Endothelial cell of umbilical vein (primary cell): ENCODE measurements at regions not wholly inside any gene's neighbourhood (a gene's known extent, or its start where the extent isn't known, plus 50 kb on each side); places are given as distances from the start of the nearest gene placed in this dataset.

Source experiments
- BruUV-seq: library from RNA; stranded (reverse); fragments of 400-500 nt; replicated peaks from 2 replicates; lab custom pipeline; 2021; lab: Mats Ljungman, UMichigan
- CTCF ChIA-PET: fragments of 300-600, 350-600 bp; sonication (Branson Sonifier 250); formaldehyde crosslinking; loops from one replicate; lab custom pipeline; 2021; ENCODE audit warnings: antibody characterized with exemption, inconsistent platforms; lab: Charles Lee
- POLR2A ChIA-PET: fragments of 300-600, 350-600 bp; sonication (Branson Sonifier 250); formaldehyde crosslinking; loops from one replicate; lab custom pipeline; 2021; ENCODE audit warnings: antibody characterized with exemption, inconsistent platforms; lab: Charles Lee
- DNase-seq: peaks from one replicate; pipeline ENCODE4 v3.0.0-alpha.2; 2011; ENCODE audit warnings: low read depth, low spot score
- FAIRE-seq: peaks from 2 replicates; lab custom pipeline; 2011; peaks lifted over from hg19 to GRCh38; lab: Jason Lieb, UNC
- H2AFZ ChIP-seq: 2 replicates; pipeline ENCODE4 v1.6.0; 2012; ENCODE audit warnings: low read depth, low read length, control low read depth, inconsistent platforms
- H3K27ac ChIP-seq: 2 replicates; pipeline ENCODE4 v1.5.1; 2011; ENCODE audit warnings: low read depth, mild to moderate bottlenecking, control low read depth, low read length, moderate library complexity; ENCODE audit not compliant: insufficient read depth
- H3K27me3 ChIP-seq, 2 experiments: 2 replicates each; pipeline versions ENCODE4 v1.6.0 to v1.6.1; 2011; ENCODE audit warnings: low read length in 2 of 2, mixed read lengths in 1 of 2; ENCODE audit not compliant: control insufficient read depth in 2 of 2, insufficient read depth in 2 of 2
- H3K36me3 ChIP-seq, 2 experiments: 2 replicates in 1 of 2; 3 replicates in 1 of 2; pipeline ENCODE4 v1.5.1; 2011; ENCODE audit warnings: low read length in 2 of 2, mild to moderate bottlenecking in 1 of 2, moderate library complexity in 1 of 2; ENCODE audit not compliant: control insufficient read depth in 2 of 2, insufficient read depth in 2 of 2; ENCODE audit errors: extremely low read depth in 1 of 2
- H3K4me1 ChIP-seq: 3 replicates; pipeline ENCODE4 v1.5.1; 2011; ENCODE audit warnings: mild to moderate bottlenecking, low read length; ENCODE audit not compliant: control insufficient read depth, insufficient read depth; ENCODE audit errors: extremely low read depth
- H3K4me2 ChIP-seq: 2 replicates; pipeline ENCODE4 v1.6.1; 2011; ENCODE audit warnings: low read length, control low read depth, mixed read lengths; ENCODE audit not compliant: insufficient read depth
- H3K4me3 ChIP-seq, 3 experiments: fragments of 200-600 bp in 1 of 3; sonication (generic), shearing (Covaris generic) in 1 of 3; replicated peaks in 1 of 3; 2 replicates each; pipeline ENCODE4 v1.5.1; 2011 to 2016; ENCODE audit warnings: control low read depth in 3 of 3, low read length in 3 of 3, mild to moderate bottlenecking in 2 of 3, inconsistent platforms in 1 of 3, low read depth in 1 of 3, moderate library complexity in 1 of 3; ENCODE audit not compliant: insufficient read depth in 1 of 3
- H3K79me2 ChIP-seq: 2 replicates; pipeline ENCODE4 v1.6.0; 2012; ENCODE audit warnings: low read length, inconsistent platforms; ENCODE audit not compliant: control insufficient read depth, insufficient read depth
- H3K9ac ChIP-seq: replicated peaks from 2 replicates; pipeline ENCODE3; 2011; ENCODE audit warnings: low read length, control low read depth; ENCODE audit not compliant: insufficient read depth; ENCODE audit errors: extremely low read depth
- H3K9me1 ChIP-seq: replicated peaks from 3 replicates; pipeline ENCODE4 v1.6.0; 2011; ENCODE audit warnings: mild to moderate bottlenecking, low read length; ENCODE audit not compliant: control insufficient read depth, insufficient read depth; ENCODE audit errors: extremely low read depth
- H3K9me3 ChIP-seq: replicated peaks from 2 replicates; pipeline ENCODE4 v1.5.1; 2012; ENCODE audit warnings: low read length, inconsistent platforms; ENCODE audit not compliant: control insufficient read depth, insufficient read depth
- H4K20me1 ChIP-seq: replicated peaks from 2 replicates; pipeline ENCODE3; 2011; ENCODE audit warnings: mild to moderate bottlenecking, low read length; ENCODE audit not compliant: control insufficient read depth, insufficient read depth; ENCODE audit errors: extremely low read depth
- EZH2 ChIP-seq: IDR thresholded peaks from 2 replicates; pipeline ENCODE4 v1.6.1; 2012; ENCODE audit warnings: borderline replicate concordance, low read depth, mild to moderate bottlenecking, moderate library complexity, low read length, inconsistent platforms; ENCODE audit not compliant: severe bottlenecking
- FOS ChIP-seq: IDR thresholded peaks from 2 replicates; pipeline ENCODE4 v1.6.1; 2011; ENCODE audit warnings: mild to moderate bottlenecking, low read length, moderate library complexity, borderline replicate concordance; ENCODE audit not compliant: insufficient read depth
- GATA2 ChIP-seq: IDR thresholded peaks from 2 replicates; pipeline ENCODE4 v1.7.0; 2011; ENCODE audit warnings: low read depth, mild to moderate bottlenecking, moderate library complexity, mixed read lengths, low read length; ENCODE audit not compliant: insufficient read length, insufficient read depth
- JUN ChIP-seq: IDR thresholded peaks from 2 replicates; pipeline ENCODE4 v1.6.1; 2011; ENCODE audit warnings: borderline replicate concordance, low read depth; ENCODE audit not compliant: insufficient read length, insufficient read depth
- MYC ChIP-seq: IDR thresholded peaks from one replicate; pipeline ENCODE4 v1.6.1; 2011; ENCODE audit warnings: mild to moderate bottlenecking, low read depth, low read length
- POLR2A ChIP-seq: IDR thresholded peaks from 2 replicates; pipeline ENCODE4 v1.6.1; 2012; ENCODE audit warnings: low read depth, mild to moderate bottlenecking, control low read depth, low read length
- POLR2AphosphoS5 ChIP-seq: IDR thresholded peaks from 2 replicates; pipeline ENCODE4 v1.6.1; 2012; ENCODE audit warnings: low read depth, mild to moderate bottlenecking, control low read depth, low read length, moderate library complexity; ENCODE audit not compliant: insufficient read depth
- dilution Hi-C: fragments of 300-500 bp; cut with MboI; formaldehyde crosslinking; loops from one replicate; pipeline ENCODE4 v1.15.0; 2019; ENCODE audit warnings: low sequenced_read_pairs; ENCODE audit not compliant: extremely low pct_ligation_motif_present
- intact Hi-C: fragments of 100-400 bp; cut with micrococcal nuclease; formaldehyde crosslinking; loops from one replicate; pipeline ENCODE4 v1.10.0; 2022
- TF ChIP-seq, protein P1 (sequence below), 2 donors: IDR thresholded peaks; 1 replicate in 1 of 2; 2 replicates in 1 of 2; pipeline ENCODE4 v1.5.1; 2011; ENCODE audit warnings: low read length in 2 of 2, mild to moderate bottlenecking in 2 of 2, moderate library complexity in 2 of 2, control low read depth in 1 of 2, inconsistent platforms in 1 of 2, low read depth in 1 of 2; ENCODE audit not compliant: insufficient read depth in 1 of 2; ENCODE audit errors: extremely low read depth in 1 of 2
- TF ChIP-seq, protein P2 (sequence below): IDR thresholded peaks from 2 replicates; pipeline ENCODE4 v1.6.1; 2011; ENCODE audit not compliant: insufficient read depth, insufficient read length

DNA sequence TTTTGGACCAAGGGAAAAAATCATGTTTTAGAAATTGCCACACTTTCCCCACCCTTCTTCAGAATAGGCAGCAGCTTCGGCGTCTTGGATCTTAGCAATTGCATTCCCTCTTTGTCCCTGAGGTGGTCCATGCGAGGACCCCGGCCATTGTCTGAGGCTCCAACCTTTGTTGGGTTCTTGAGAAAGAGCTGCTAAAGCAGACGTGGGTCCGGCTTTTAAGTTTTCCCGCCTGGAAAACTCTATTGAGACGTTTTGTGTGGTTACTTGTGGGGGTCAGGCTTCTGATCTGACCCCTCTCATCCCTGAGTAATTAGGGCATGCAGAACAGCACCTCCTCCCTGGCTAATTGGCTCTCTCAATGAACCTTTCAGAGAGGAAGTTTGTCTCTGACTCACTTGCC is 509.6 kb upstream of the TNC start:
- H3K9me3 ChIP-seq, result peaks cover 2% of the 10 kb centered on the region
- FAIRE-seq (no peak), DNase-seq (no peak)
- no peaks in the 10 kb centered on the region for H3K79me2 ChIP-seq
- no peaks in the 10 kb centered on the region for H3K36me3 ChIP-seq
- TF ChIP-seq, protein P1, sequence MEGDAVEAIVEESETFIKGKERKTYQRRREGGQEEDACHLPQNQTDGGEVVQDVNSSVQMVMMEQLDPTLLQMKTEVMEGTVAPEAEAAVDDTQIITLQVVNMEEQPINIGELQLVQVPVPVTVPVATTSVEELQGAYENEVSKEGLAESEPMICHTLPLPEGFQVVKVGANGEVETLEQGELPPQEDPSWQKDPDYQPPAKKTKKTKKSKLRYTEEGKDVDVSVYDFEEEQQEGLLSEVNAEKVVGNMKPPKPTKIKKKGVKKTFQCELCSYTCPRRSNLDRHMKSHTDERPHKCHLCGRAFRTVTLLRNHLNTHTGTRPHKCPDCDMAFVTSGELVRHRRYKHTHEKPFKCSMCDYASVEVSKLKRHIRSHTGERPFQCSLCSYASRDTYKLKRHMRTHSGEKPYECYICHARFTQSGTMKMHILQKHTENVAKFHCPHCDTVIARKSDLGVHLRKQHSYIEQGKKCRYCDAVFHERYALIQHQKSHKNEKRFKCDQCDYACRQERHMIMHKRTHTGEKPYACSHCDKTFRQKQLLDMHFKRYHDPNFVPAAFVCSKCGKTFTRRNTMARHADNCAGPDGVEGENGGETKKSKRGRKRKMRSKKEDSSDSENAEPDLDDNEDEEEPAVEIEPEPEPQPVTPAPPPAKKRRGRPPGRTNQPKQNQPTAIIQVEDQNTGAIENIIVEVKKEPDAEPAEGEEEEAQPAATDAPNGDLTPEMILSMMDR (IDR thresholded peaks at IDR 0.05; ENCODE audit: extremely low read depth in 1 of 2, insufficient read depth in 1 of 2, low read depth in 1 of 2, low read length in 2 of 2), result no peak
- TF ChIP-seq FOS (no peak), POLR2AphosphoS5 (no peak), GATA2 (no peak), JUN (no peak), EZH2 (no peak), MYC (no peak), POLR2A (no peak)
- TF ChIP-seq, protein P2, sequence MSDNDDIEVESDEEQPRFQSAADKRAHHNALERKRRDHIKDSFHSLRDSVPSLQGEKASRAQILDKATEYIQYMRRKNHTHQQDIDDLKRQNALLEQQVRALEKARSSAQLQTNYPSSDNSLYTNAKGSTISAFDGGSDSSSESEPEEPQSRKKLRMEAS, result no peak
- BruUV-seq, result no TSS peak
- ChIA-PET POLR2A (no interaction called here), CTCF (no interaction called here)
- H3K9ac ChIP-seq, result no peak overlapping the region
- no peak overlapping the region for H3K27ac ChIP-seq
- dilution Hi-C loops (no loop called here), intact Hi-C loops (no loop called here)
- H2AFZ ChIP-seq, result no peak overlapping the region
- no peaks in the 10 kb centered on the region for H3K9me1 ChIP-seq
- H3K4me1 ChIP-seq, result no peaks in the 10 kb centered on the region
- H3K4me3 ChIP-seq, result no peak overlapping the region
- H4K20me1 ChIP-seq, result no peaks in the 10 kb centered on the region
- H3K4me2 ChIP-seq, result no peak overlapping the region
- no peaks in the 10 kb centered on the region for H3K27me3 ChIP-seq
